A549 (cell line): ENCODE measurements at regions not wholly inside any gene's neighbourhood (a gene's known extent, or its start where the extent isn't known, plus 50 kb on each side); places are given as distances from the start of the nearest gene placed in this dataset.

Experiments
- ATAC-seq, 2 experiments: fragments of 200-7000 bp in 1 of 2; fragments of >200 bp in 1 of 2; cut with Nextera tagmentation in 1 of 2; cut with Tn5 transposase in 1 of 2; 3 replicates each; pipeline versions ENCODE4 v1.8.0 to v1.9.1; 2018 to 2020; ENCODE audit warnings: mild to moderate bottlenecking in 1 of 2, moderate library complexity in 1 of 2
- CTCF ChIA-PET: fragments of 300-600 bp; sonication (Branson Sonifier 250); formaldehyde crosslinking; extraction: SDS; loops from one replicate; lab custom pipeline; 2021; ENCODE audit warnings: antibody characterized with exemption, inconsistent platforms; lab: Yijun Ruan, JAX
- POLR2A ChIA-PET: fragments of 350-600 bp; formaldehyde crosslinking; extraction: SDS; loops from one replicate; lab custom pipeline; 2021; ENCODE audit warnings: antibody characterized with exemption, inconsistent platforms; lab: Yijun Ruan, JAX
- DNase-seq, 2 experiments: peaks; one replicate each; pipeline versions ENCODE4 v3.0.0 to v3.0.0-alpha.2; 2011 to 2016; ENCODE audit warnings: low read depth in 1 of 2, low spot score in 1 of 2
- FAIRE-seq: peaks from 2 replicates; lab custom pipeline; 2011; peaks lifted over from hg19 to GRCh38; lab: Jason Lieb, UNC
- H3K27ac ChIP-seq, 2 experiments: fragments of >200 bp; sonication (Bioruptor Twin); formaldehyde crosslinking; 3 replicates each; pipeline ENCODE4 v1.5.1; 2016 to 2017
- H3K4me1 ChIP-seq: fragments of >200 bp; sonication (Bioruptor Twin); formaldehyde crosslinking; 3 replicates; pipeline ENCODE4 v1.6.1; 2016
- H3K4me2 ChIP-seq: fragments of >200 bp; sonication (Bioruptor Twin); formaldehyde crosslinking; 3 replicates; pipeline ENCODE4 v1.6.1; 2016
- H3K4me3 ChIP-seq: fragments of >200 bp; sonication (Bioruptor Twin); formaldehyde crosslinking; 3 replicates; pipeline ENCODE4 v1.5.1; 2016
- H3K9me3 ChIP-seq: fragments of >200 bp; sonication (Bioruptor Twin); formaldehyde crosslinking; 3 replicates; pipeline ENCODE4 v1.6.1; 2016
- ATOH8 ChIP-seq: fragments of 250-450 bp; sonication (Bioruptor Pico); IDR thresholded peaks from 2 replicates; pipeline ENCODE4 v1.5.0; 2020; ENCODE audit warnings: low read depth, mild to moderate bottlenecking, moderate library complexity
- CBX8 ChIP-seq: fragments of 200-600 bp; sonication (generic); IDR thresholded peaks from 2 replicates; pipeline ENCODE4 v1.6.1; 2016
- CEBPB ChIP-seq, 2 experiments: fragments of >200 bp in 1 of 2; sonication (Bioruptor Twin) in 1 of 2; formaldehyde crosslinking in 1 of 2; IDR thresholded peaks; 2 replicates each; pipeline ENCODE4 v1.6.1; 2012 to 2016
- CHD2 ChIP-seq: fragments of 150-350 bp; IDR thresholded peaks from 2 replicates; pipeline ENCODE4 v1.6.1; 2014; ENCODE audit warnings: low read length; ENCODE audit not compliant: partially characterized antibody
- CHD4 ChIP-seq: fragments of 200-600 bp; sonication (generic); IDR thresholded peaks from 2 replicates; pipeline ENCODE4 v1.6.1; 2016; ENCODE audit warnings: antibody characterized with exemption, mild to moderate bottlenecking, borderline replicate concordance
- EHF ChIP-seq: fragments of 250-450 bp; sonication (Bioruptor Pico); IDR thresholded peaks from 2 replicates; pipeline ENCODE4 v1.5.0; 2020; ENCODE audit warnings: mild to moderate bottlenecking
- EP300 ChIP-seq, 2 experiments: fragments of >200 bp; sonication (Bioruptor Twin); formaldehyde crosslinking; IDR thresholded peaks; 2 replicates in 1 of 2; 3 replicates in 1 of 2; pipeline ENCODE4 v1.6.1; 2016 to 2017
- ESRRA ChIP-seq: fragments of 150-350 bp; IDR thresholded peaks from 2 replicates; pipeline ENCODE4 v1.6.1; 2014; ENCODE audit warnings: mild to moderate bottlenecking, low read length, borderline replicate concordance
- FOXS1 ChIP-seq: fragments of 250-450 bp; sonication (Bioruptor Pico); IDR thresholded peaks from 2 replicates; pipeline ENCODE4 v1.5.0; 2020; ENCODE audit warnings: mild to moderate bottlenecking, moderate library complexity
- GATA3 ChIP-seq: IDR thresholded peaks from 2 replicates; pipeline ENCODE4 v1.6.1; 2012; ENCODE audit warnings: borderline replicate concordance
- HDAC2 ChIP-seq: fragments of 200-600 bp; sonication (generic); IDR thresholded peaks from 2 replicates; pipeline ENCODE4 v1.6.1; 2016
- HMGXB4 ChIP-seq: fragments of 250-450 bp; sonication (Bioruptor Pico); IDR thresholded peaks from 2 replicates; pipeline ENCODE4 v1.5.0; 2021; ENCODE audit warnings: mild to moderate bottlenecking, moderate library complexity, borderline replicate concordance
- HOXB13 ChIP-seq: fragments of 250-450 bp; sonication (Bioruptor Pico); IDR thresholded peaks from 2 replicates; pipeline ENCODE4 v1.5.0; 2020; ENCODE audit warnings: low read depth, mild to moderate bottlenecking, moderate library complexity
- HOXB5 ChIP-seq: fragments of 250-450 bp; sonication (Bioruptor Pico); IDR thresholded peaks from 2 replicates; pipeline ENCODE4 v1.5.0; 2020; ENCODE audit warnings: mild to moderate bottlenecking, moderate library complexity
- JUNB ChIP-seq: fragments of >200 bp; sonication (Bioruptor Twin); formaldehyde crosslinking; IDR thresholded peaks from 2 replicates; pipeline ENCODE4 v1.6.1; 2016
- KDM1A ChIP-seq: fragments of 200-600 bp; sonication (generic); IDR thresholded peaks from 2 replicates; pipeline ENCODE4 v1.6.1; 2016; ENCODE audit warnings: low read depth, mild to moderate bottlenecking
- KDM5A ChIP-seq: fragments of 200-600 bp; sonication (generic); IDR thresholded peaks from 2 replicates; pipeline ENCODE4 v1.6.1; 2016; ENCODE audit warnings: antibody characterized with exemption, mild to moderate bottlenecking
- MAX ChIP-seq: IDR thresholded peaks from 2 replicates; pipeline ENCODE4 v1.6.1; 2012
- MAZ ChIP-seq: fragments of 150-350 bp; IDR thresholded peaks from 2 replicates; pipeline ENCODE4 v1.6.1; 2014; ENCODE audit warnings: antibody characterized with exemption, low read depth, low read length, borderline replicate concordance
- MYC ChIP-seq: IDR thresholded peaks from 2 replicates; pipeline ENCODE4 v1.6.1; 2012; ENCODE audit warnings: mild to moderate bottlenecking, inconsistent platforms, low read length, improper control_type of control experiment, borderline replicate concordance
- NPAS2 ChIP-seq: fragments of 250-450 bp; sonication (Bioruptor Pico); IDR thresholded peaks from 2 replicates; pipeline ENCODE4 v1.8.0; 2022; ENCODE audit warnings: mild to moderate bottlenecking, moderate library complexity, borderline replicate concordance
- POLR2A ChIP-seq: IDR thresholded peaks from 2 replicates; pipeline ENCODE4 v1.6.1; 2012; ENCODE audit warnings: mild to moderate bottlenecking, low read length
- RAD21 ChIP-seq, 2 experiments: fragments of >200 bp in 1 of 2; sonication (Bioruptor Twin) in 1 of 2; formaldehyde crosslinking in 1 of 2; IDR thresholded peaks in 1 of 2; conservative IDR thresholded peaks in 1 of 2; 2 replicates in 1 of 2; 3 replicates in 1 of 2; pipeline ENCODE4 v1.6.1; 2012 to 2018; ENCODE audit warnings: inconsistent platforms in 1 of 2
- RNF2 ChIP-seq: fragments of 200-600 bp; sonication (generic); IDR thresholded peaks from 2 replicates; pipeline ENCODE4 v1.6.1; 2016; ENCODE audit warnings: low read depth, mild to moderate bottlenecking, antibody characterized with exemption, moderate library complexity, borderline replicate concordance
- SREBF2 ChIP-seq: fragments of 450-650 bp; IDR thresholded peaks from 2 replicates; pipeline ENCODE4 v1.6.1; 2014; ENCODE audit warnings: mild to moderate bottlenecking, moderate library complexity
- USF2 ChIP-seq: fragments of 450-650 bp; IDR thresholded peaks from 2 replicates; pipeline ENCODE4 v1.6.1; 2014; ENCODE audit warnings: antibody characterized with exemption
- ZC3H11A ChIP-seq: fragments of 450-650 bp; IDR thresholded peaks from 2 replicates; pipeline ENCODE4 v1.6.1; 2014; ENCODE audit warnings: antibody characterized with exemption, mild to moderate bottlenecking
- ZNF302 ChIP-seq: fragments of 250-450 bp; sonication (Bioruptor Pico); IDR thresholded peaks from 2 replicates; pipeline ENCODE4 v1.9.0; 2021; ENCODE audit warnings: inconsistent platforms, mild to moderate bottlenecking, moderate library complexity
- WGBS: methylation state at CpG from one replicate; pipeline ENCODE4 v1.1.6; 2017; ENCODE audit errors: missing lambda C conversion rate; 5-methylcytosine and 5-hydroxymethylcytosine counted together

GRCh38 chr11:15870911-15871310 is 485.4 kb downstream of the SOX6 start:
- POLR2A ChIA-PET: no interaction called here
- Histone ChIP-seq H3K4me1 (no peaks in the 10 kb centered on the region), H3K27ac (no peak overlapping the region), H3K4me2 (no peak overlapping the region), H3K4me3 (no peak overlapping the region), H3K9me3 (no peaks in the 10 kb centered on the region)
- CTCF ChIA-PET: interaction anchor here (1.1 to 1.7 kb wide), 2 partner anchors 51 to 734 kb away, joined by 3 to 4 read pairs; no protein-coding TSS in a partner anchor
- WGBS: 44% methylated on average over 4 of the region's 4 CpGs
- no peak for FAIRE-seq
- ATAC-seq: no peak
- TF ChIP-seq HOXB5 (no peak), EP300 (IDR thresholded peaks at IDR 0.05) (no peak)
- no peak for DNase-seq

- FAIRE-seq (no peak), ATAC-seq (no peak), DNase-seq (no peak)
- 34% methylated on average over 3 of the region's 3 CpGs for WGBS
- Histone ChIP-seq H3K9me3 (no peaks in the 10 kb centered on the region), H3K27ac (no peak overlapping the region), H3K4me3 (no peak overlapping the region), H3K4me1 (no peaks in the 10 kb centered on the region), H3K4me2 (no peak overlapping the region)
- ChIA-PET POLR2A (no interaction called here), CTCF (interaction anchor here (0.6 to 1.7 kb wide), 4 partner anchors 8 to 543 kb away, joined by 3 to 5 read pairs (median 4); no protein-coding TSS in a partner anchor)
- TF ChIP-seq ESRRA: no peak
- TF ChIP-seq HOXB13 (CRISPR knock-in tag): no peak
- no peak for TF ChIP-seq GATA3
- TF ChIP-seq EHF (CRISPR knock-in tag): no peak
- TF ChIP-seq MAZ: no peak
- TF ChIP-seq KDM1A: no peak
- TF ChIP-seq RAD21 (conservative IDR thresholded peaks at IDR 0.05 in 1 of 2, IDR thresholded peaks at IDR 0.05 in 1 of 2): no peak
These were observed 484.3 kb downstream of the SOX6 start for GRCh38 chr11:15871904-15872626.

GRCh38 chr11:15873501-15873900 is 482.8 kb downstream of the SOX6 start:
- no peak overlapping the region for H3K4me2 ChIP-seq
- POLR2A ChIA-PET: no interaction called here
- no peak overlapping the region for H3K27ac ChIP-seq
- FAIRE-seq (no peak), ATAC-seq (no peak), DNase-seq (no peak)
- no peaks in the 10 kb centered on the region for H3K4me1 ChIP-seq
- CTCF ChIA-PET: no interaction called here
- H3K4me3 ChIP-seq: no peak overlapping the region
- 3% methylated on average over 1 of the region's 1 CpG for WGBS
- H3K9me3 ChIP-seq: no peaks in the 10 kb centered on the region
- TF ChIP-seq USF2: no peak
- TF ChIP-seq KDM5A: no peak
- TF ChIP-seq ZC3H11A: no peak
- TF ChIP-seq NPAS2 (CRISPR knock-in tag): no peak
- no peak for TF ChIP-seq CHD2
- TF ChIP-seq ZNF302 (CRISPR knock-in tag): no peak
- no peak for TF ChIP-seq CHD4
- TF ChIP-seq HMGXB4 (CRISPR knock-in tag): no peak
- TF ChIP-seq SREBF2: no peak
- TF ChIP-seq ATOH8 (CRISPR knock-in tag): no peak
- TF ChIP-seq CBX8: no peak
- TF ChIP-seq CEBPB (IDR thresholded peaks at IDR 0.05): no peak
- TF ChIP-seq MYC: no peak
- no peak for TF ChIP-seq MAX
- no peak for TF ChIP-seq RNF2
- TF ChIP-seq FOXS1 (CRISPR knock-in tag): no peak
- no peak for TF ChIP-seq HDAC2
- no peak for TF ChIP-seq JUNB
- TF ChIP-seq POLR2A: no peak
